Neutrophil (primary cell): ENCODE measurements at regions not wholly inside any gene's neighbourhood (a gene's known extent, or its start where the extent isn't known, plus 50 kb on each side); places are given as distances from the start of the nearest gene placed in this dataset.

Experiments used
- H3K27ac ChIP-seq: fragments of 200-600 bp; sonication (generic); 2 replicates; pipeline ENCODE4 v1.5.1; 2016; ENCODE audit warnings: mild to moderate bottlenecking, moderate library complexity
- H3K27me3 ChIP-seq: fragments of 200-600 bp; sonication (generic); 2 replicates; pipeline ENCODE4 v1.6.0; 2016; ENCODE audit warnings: mild to moderate bottlenecking
- H3K36me3 ChIP-seq: fragments of 200-600 bp; sonication (generic); 2 replicates; pipeline ENCODE4 v1.5.1; 2017
- H3K4me1 ChIP-seq, 2 experiments: fragments of 200-600 bp in 1 of 2; sonication (generic) in 1 of 2; 1 replicate in 1 of 2; 2 replicates in 1 of 2; pipeline versions ENCODE4 v1.5.1 to v1.6.1; 2013 to 2016; ENCODE audit warnings: low read depth in 1 of 2, low read length in 1 of 2, mild to moderate bottlenecking in 1 of 2, moderate library complexity in 1 of 2; ENCODE audit not compliant: control insufficient read depth in 1 of 2, insufficient read depth in 1 of 2
- H3K4me3 ChIP-seq, 2 experiments: fragments of 200-600 bp in 1 of 2; sonication (generic) in 1 of 2; 1 replicate in 1 of 2; 2 replicates in 1 of 2; pipeline ENCODE4 v1.5.1; 2013 to 2016; ENCODE audit warnings: low read depth in 1 of 2, low read length in 1 of 2, mild to moderate bottlenecking in 1 of 2, moderate library complexity in 1 of 2
- H3K9me3 ChIP-seq: fragments of 200-600 bp; sonication (generic); 2 replicates; pipeline ENCODE4 v1.5.1; 2016
- TF ChIP-seq, protein P1 (sequence below): fragments of 200-600 bp; sonication (generic); IDR thresholded peaks from 2 replicates; pipeline ENCODE4 v1.5.1; 2016; ENCODE audit warnings: antibody characterized with exemption

DNA sequence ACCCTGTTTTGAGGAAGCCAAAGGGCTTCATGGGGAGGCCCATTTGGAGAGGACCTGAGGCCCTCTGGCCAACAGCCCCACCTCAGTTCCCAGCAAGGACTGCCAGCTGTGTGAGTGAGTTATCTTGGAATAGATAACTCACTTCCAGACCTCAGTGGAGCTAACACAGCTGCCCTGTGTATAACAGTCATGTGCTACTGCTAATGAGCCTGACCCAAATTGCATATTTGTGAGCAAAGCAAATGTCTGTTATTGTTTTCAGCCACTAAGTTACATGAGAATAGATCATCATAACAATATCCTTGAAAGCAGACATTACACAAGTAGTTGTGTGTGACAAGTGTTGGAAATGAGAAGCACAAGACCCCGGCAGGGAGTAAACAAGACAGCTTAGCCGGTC lies 355.8 kb downstream of the MCTP2 start:
- TF ChIP-seq, protein P1, sequence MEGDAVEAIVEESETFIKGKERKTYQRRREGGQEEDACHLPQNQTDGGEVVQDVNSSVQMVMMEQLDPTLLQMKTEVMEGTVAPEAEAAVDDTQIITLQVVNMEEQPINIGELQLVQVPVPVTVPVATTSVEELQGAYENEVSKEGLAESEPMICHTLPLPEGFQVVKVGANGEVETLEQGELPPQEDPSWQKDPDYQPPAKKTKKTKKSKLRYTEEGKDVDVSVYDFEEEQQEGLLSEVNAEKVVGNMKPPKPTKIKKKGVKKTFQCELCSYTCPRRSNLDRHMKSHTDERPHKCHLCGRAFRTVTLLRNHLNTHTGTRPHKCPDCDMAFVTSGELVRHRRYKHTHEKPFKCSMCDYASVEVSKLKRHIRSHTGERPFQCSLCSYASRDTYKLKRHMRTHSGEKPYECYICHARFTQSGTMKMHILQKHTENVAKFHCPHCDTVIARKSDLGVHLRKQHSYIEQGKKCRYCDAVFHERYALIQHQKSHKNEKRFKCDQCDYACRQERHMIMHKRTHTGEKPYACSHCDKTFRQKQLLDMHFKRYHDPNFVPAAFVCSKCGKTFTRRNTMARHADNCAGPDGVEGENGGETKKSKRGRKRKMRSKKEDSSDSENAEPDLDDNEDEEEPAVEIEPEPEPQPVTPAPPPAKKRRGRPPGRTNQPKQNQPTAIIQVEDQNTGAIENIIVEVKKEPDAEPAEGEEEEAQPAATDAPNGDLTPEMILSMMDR: no peak
- no peak overlapping the region for H3K27ac ChIP-seq
- H3K27me3 ChIP-seq: peaks cover 81% of the 10 kb centered on the region
- H3K36me3 ChIP-seq: no peaks in the 10 kb centered on the region
- no peaks in the 10 kb centered on the region for H3K4me1 ChIP-seq
- no peak overlapping the region for H3K4me3 ChIP-seq
- no peaks in the 10 kb centered on the region for H3K9me3 ChIP-seq

DNA sequence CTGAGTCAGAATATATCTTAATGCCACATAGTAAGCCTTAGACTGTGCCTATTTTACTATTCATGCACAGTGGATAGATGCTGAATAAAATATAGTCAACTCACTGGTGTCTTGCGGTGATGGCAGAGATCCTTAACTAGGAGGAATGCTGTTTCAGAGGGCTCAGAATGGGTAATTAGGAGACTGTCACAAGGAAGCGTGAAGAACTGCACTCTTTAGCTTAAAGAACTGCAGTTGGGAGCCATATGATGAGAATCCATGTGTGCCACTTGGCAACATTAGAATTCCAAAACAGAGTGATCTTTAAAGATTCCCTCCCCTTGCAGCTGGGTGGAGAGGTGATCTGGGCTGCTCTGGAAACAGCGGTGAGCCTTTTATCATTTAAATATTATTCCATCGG lies 357.6 kb downstream of the MCTP2 start:
- TF ChIP-seq, protein P1: no peak
- no peak overlapping the region for H3K4me3 ChIP-seq
- H3K27ac ChIP-seq: no peak overlapping the region
- H3K27me3 ChIP-seq: peaks cover 76% of the 10 kb centered on the region
- no peaks in the 10 kb centered on the region for H3K36me3 ChIP-seq
- no peaks in the 10 kb centered on the region for H3K9me3 ChIP-seq
- no peaks in the 10 kb centered on the region for H3K4me1 ChIP-seq

DNA sequence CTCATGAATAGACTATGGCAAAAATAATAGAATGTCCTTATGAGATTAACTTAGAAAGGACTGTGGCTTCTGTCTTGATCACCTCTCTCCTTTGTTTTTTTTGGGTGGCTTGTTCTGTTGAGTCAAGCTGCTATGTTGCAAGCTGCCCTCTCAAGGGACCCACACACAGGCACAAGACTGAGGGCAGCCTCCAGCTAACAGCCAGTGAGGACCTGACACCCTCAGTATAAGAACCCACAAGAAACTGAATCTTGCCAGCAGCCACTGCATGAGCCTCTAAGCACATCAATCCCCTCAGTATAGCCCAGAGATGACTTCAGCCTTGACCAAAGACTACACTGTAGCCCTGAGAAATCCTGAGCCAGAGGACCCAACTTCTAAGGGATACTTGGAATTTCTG lies 361.1 kb downstream of the MCTP2 start:
- H3K4me3 ChIP-seq: no peak overlapping the region
- peaks cover 62% of the 10 kb centered on the region for H3K27me3 ChIP-seq
- H3K27ac ChIP-seq: no peak overlapping the region
- TF ChIP-seq, protein P1: no peak
- H3K9me3 ChIP-seq: no peaks in the 10 kb centered on the region
- no peaks in the 10 kb centered on the region for H3K4me1 ChIP-seq
- H3K36me3 ChIP-seq: no peaks in the 10 kb centered on the region

DNA sequence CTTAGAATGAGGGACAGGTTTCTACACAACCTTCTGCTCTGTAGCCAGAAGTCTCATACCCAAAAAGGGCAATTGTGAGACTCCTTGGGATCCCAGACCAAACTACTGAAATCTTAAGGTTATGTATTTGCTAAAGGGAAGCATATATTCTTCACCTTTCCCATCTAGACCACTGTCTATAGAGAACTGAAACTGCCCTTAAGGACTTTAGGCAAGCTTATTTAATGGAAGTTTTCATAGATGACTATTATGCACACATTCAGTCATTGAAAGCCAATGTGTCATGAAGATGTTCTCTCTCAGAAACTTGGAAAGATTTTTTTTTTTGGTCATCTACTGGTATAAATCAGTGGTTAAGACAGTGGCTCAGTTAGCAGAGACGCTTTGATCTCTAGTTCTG lies 365.3 kb downstream of the MCTP2 start:
- Histone ChIP-seq H3K27ac (no peak overlapping the region), H3K36me3 (no peaks in the 10 kb centered on the region), H3K4me3 (no peak overlapping the region), H3K4me1 (no peaks in the 10 kb centered on the region), H3K27me3 (peaks cover 45% of the 10 kb centered on the region), H3K9me3 (no peaks in the 10 kb centered on the region)
- TF ChIP-seq, protein P1: no peak

DNA sequence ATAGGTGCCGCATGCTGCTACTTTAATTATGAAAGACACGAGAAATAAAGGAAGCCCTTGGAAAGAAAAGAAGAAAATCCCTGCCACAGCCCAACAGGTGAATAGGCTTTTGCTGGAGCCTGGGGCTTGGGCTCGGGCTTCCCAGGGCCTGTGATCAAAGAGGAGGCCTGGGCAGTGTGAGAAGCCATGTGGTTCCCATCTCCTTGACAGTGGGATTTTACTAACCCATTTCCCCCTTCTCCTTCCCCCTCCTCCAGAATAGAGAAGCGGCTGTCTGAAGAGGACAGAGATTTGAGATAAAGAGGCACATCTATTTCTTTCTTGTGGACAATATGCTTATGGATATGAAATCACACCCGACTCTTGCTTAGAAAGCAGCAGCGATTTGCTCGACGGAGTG lies 369.1 kb downstream of the MCTP2 start:
- no peaks in the 10 kb centered on the region for H3K36me3 ChIP-seq
- H3K4me3 ChIP-seq: no peak overlapping the region
- H3K27me3 ChIP-seq: peaks cover 45% of the 10 kb centered on the region
- H3K27ac ChIP-seq: no peak overlapping the region
- no peaks in the 10 kb centered on the region for H3K4me1 ChIP-seq
- TF ChIP-seq, protein P1: no peak
- H3K9me3 ChIP-seq: no peaks in the 10 kb centered on the region
